Ovary (tissue), 3 donors: ENCODE measurements at regions not wholly inside any gene's neighbourhood (a gene's known extent, or its start where the extent isn't known, plus 50 kb on each side); places are given as distances from the start of the nearest gene placed in this dataset.

ENCODE experiments used
- CTCF ChIP-seq, 3 donors: fragments of 450-650 bp in 2 of 3; fragments of 200-600 bp in 1 of 3; IDR thresholded peaks; one replicate each; pipeline versions ENCODE4 v1.5.1 to v1.8.0; 2016 to 2022; ENCODE audit warnings: antibody characterized with exemption in 3 of 3, mild to moderate bottlenecking in 1 of 3
- EP300 ChIP-seq: sonication (generic); formaldehyde crosslinking; IDR thresholded peaks from one replicate; pipeline ENCODE4 v1.6.1; 2017; ENCODE audit warnings: antibody characterized with exemption
- POLR2A ChIP-seq: fragments of 450-650 bp; IDR thresholded peaks from one replicate; pipeline ENCODE4 v1.6.1; 2017; ENCODE audit warnings: antibody characterized with exemption, mild to moderate bottlenecking, moderate library complexity
- donor health status: DM: no; HTN: no; CAD: no.

GRCh38 chrX:107384397-107385105 is 64.9 kb upstream of the FRMPD3 start:
- TF ChIP-seq CTCF (IDR thresholded peaks at IDR 0.05) (no peak), POLR2A (no peak), EP300 (no peak)
